ENCODE measurements at regions not wholly inside any gene's neighbourhood (a gene's known extent, or its start where the extent isn't known, plus 50 kb on each side); places are given as distances from the start of the nearest gene placed in this dataset.

- H3K4me3 ChIP-seq (replicated peaks; ENCODE audit: low read depth, low read length): no peak overlapping the region
- no peak for DNase-seq (ENCODE audit: extremely low read depth, insufficient read length)
- H3K36me3 ChIP-seq (ENCODE audit: control insufficient read depth, insufficient read depth, low read length): no peaks in the 10 kb centered on the region
- no peaks in the 10 kb centered on the region; the same call in 1 of the 2 replicates for H3K27me3 ChIP-seq (replicated peaks; ENCODE audit: control insufficient read depth, insufficient read depth, low read length)
- TF ChIP-seq, protein P1, sequence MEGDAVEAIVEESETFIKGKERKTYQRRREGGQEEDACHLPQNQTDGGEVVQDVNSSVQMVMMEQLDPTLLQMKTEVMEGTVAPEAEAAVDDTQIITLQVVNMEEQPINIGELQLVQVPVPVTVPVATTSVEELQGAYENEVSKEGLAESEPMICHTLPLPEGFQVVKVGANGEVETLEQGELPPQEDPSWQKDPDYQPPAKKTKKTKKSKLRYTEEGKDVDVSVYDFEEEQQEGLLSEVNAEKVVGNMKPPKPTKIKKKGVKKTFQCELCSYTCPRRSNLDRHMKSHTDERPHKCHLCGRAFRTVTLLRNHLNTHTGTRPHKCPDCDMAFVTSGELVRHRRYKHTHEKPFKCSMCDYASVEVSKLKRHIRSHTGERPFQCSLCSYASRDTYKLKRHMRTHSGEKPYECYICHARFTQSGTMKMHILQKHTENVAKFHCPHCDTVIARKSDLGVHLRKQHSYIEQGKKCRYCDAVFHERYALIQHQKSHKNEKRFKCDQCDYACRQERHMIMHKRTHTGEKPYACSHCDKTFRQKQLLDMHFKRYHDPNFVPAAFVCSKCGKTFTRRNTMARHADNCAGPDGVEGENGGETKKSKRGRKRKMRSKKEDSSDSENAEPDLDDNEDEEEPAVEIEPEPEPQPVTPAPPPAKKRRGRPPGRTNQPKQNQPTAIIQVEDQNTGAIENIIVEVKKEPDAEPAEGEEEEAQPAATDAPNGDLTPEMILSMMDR (IDR thresholded peaks at IDR 0.05; ENCODE audit: insufficient read depth, low read length, poor library complexity, severe bottlenecking): no peak
These were observed 478.1 kb downstream of the KLF5 start for GRCh38 chr13:73536865-73537264.

GRCh38 chr13:73535341-73535740 lies 476.5 kb downstream of the KLF5 start:
- no peaks in the 10 kb centered on the region for H3K27me3 ChIP-seq (replicated peaks; ENCODE audit: control insufficient read depth, insufficient read depth, low read length)
- DNase-seq (ENCODE audit: extremely low read depth, insufficient read length): no peak
- H3K4me3 ChIP-seq (replicated peaks; ENCODE audit: low read depth, low read length): no peak overlapping the region
- TF ChIP-seq, protein P1 (IDR thresholded peaks at IDR 0.05; ENCODE audit: insufficient read depth, low read length, poor library complexity, severe bottlenecking): no peak
- no peaks in the 10 kb centered on the region for H3K36me3 ChIP-seq (ENCODE audit: control insufficient read depth, insufficient read depth, low read length)

- TF ChIP-seq, protein P1 (IDR thresholded peaks at IDR 0.05; ENCODE audit: insufficient read depth, low read length, poor library complexity, severe bottlenecking): no peak
These were observed 474.2 kb downstream of the KLF5 start for GRCh38 chr13:73532987-73533510.

GRCh38 chr13:73532582-73532981 lies 473.8 kb downstream of the KLF5 start:
- Histone ChIP-seq H3K4me3 (replicated peaks; ENCODE audit: low read depth, low read length) (no peak overlapping the region), H3K36me3 (ENCODE audit: control insufficient read depth, insufficient read depth, low read length) (no peaks in the 10 kb centered on the region), H3K27me3 (replicated peaks; ENCODE audit: control insufficient read depth, insufficient read depth, low read length) (no peaks in the 10 kb centered on the region)
- no peak for DNase-seq (ENCODE audit: extremely low read depth, insufficient read length)
- TF ChIP-seq, protein P1 (IDR thresholded peaks at IDR 0.05; ENCODE audit: insufficient read depth, low read length, poor library complexity, severe bottlenecking): no peak

More at GRCh38 chr13:73532987-73533510, 474.2 kb downstream of the KLF5 start:
- Histone ChIP-seq H3K27me3 (replicated peaks; ENCODE audit: control insufficient read depth, insufficient read depth, low read length) (no peaks in the 10 kb centered on the region), H3K4me3 (replicated peaks; ENCODE audit: low read depth, low read length) (no peak overlapping the region), H3K36me3 (ENCODE audit: control insufficient read depth, insufficient read depth, low read length) (no peaks in the 10 kb centered on the region)
- DNase-seq (ENCODE audit: extremely low read depth, insufficient read length): no peak

- TF ChIP-seq, protein P1 (IDR thresholded peaks at IDR 0.05; ENCODE audit: insufficient read depth, low read length, poor library complexity, severe bottlenecking): no peak
- H3K27me3 ChIP-seq (replicated peaks; ENCODE audit: control insufficient read depth, insufficient read depth, low read length): no peaks in the 10 kb centered on the region
- no peaks in the 10 kb centered on the region for H3K36me3 ChIP-seq (ENCODE audit: control insufficient read depth, insufficient read depth, low read length)
- no peak for DNase-seq (ENCODE audit: extremely low read depth, insufficient read length)
- H3K4me3 ChIP-seq (replicated peaks; ENCODE audit: low read depth, low read length): no peak overlapping the region
These were observed 472.2 kb downstream of the KLF5 start for GRCh38 chr13:73531014-73531413.

DNA sequence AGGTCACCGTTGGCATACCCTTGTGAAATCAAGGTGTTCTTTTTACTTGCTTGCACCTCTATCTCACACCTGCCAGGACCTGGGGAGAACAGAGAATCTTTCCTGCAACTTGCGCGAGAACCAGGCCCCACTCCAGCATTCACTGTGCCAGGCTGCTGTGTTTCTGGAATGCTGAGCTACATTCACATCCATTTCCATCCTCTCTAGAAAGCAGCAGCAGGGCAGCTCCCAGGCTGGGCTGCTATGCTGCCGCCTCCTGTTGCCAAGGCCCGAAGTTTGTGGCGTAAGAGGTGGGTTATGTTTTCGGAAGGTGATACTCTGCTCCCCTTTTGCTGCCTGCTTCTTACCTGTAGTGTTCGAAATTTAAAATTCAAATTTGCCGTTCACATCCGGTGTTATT lies 464.1 kb downstream of the KLF5 start:
- no peak for DNase-seq (ENCODE audit: extremely low read depth, insufficient read length)
- TF ChIP-seq, protein P1 (IDR thresholded peaks at IDR 0.05; ENCODE audit: insufficient read depth, low read length, poor library complexity, severe bottlenecking): no peak
- no peaks in the 10 kb centered on the region for H3K27me3 ChIP-seq (replicated peaks; ENCODE audit: control insufficient read depth, insufficient read depth, low read length)
- H3K4me3 ChIP-seq (replicated peaks; ENCODE audit: low read depth, low read length): no peak overlapping the region
- H3K36me3 ChIP-seq (ENCODE audit: control insufficient read depth, insufficient read depth, low read length): no peaks in the 10 kb centered on the region
